ENCODE measurements at regions not wholly inside any gene's neighbourhood (a gene's known extent, or its start where the extent isn't known, plus 50 kb on each side); places are given as distances from the start of the nearest gene placed in this dataset.

GRCh38 chr15:31435261-31435911 is 108.8 kb downstream of the KLF13 start:
- no peaks in the 10 kb centered on the region for H3K27me3 ChIP-seq (replicated peaks; ENCODE audit: insufficient read depth)
- no peaks in the 10 kb centered on the region for H4K20me1 ChIP-seq (ENCODE audit: insufficient read depth)
- H3K27ac ChIP-seq = peak overlapping the region; percentile 96
- no peak for TF ChIP-seq EZH2phosphoT487 (IDR thresholded peaks at IDR 0.05; ENCODE audit: insufficient read depth, low read depth)
- TF ChIP-seq EZH2 (IDR thresholded peaks at IDR 0.05; ENCODE audit: insufficient read depth, poor library complexity, severe bottlenecking) = no peak
- H3K79me2 ChIP-seq (ENCODE audit: insufficient read depth) = no peaks in the 10 kb centered on the region
- H3F3A ChIP-seq (ENCODE audit: insufficient read depth) = peaks cover 23% of the 10 kb centered on the region
- no peaks in the 10 kb centered on the region for H3K9me3 ChIP-seq (ENCODE audit: low read depth)
- in situ Hi-C loops (cut with MboI) = no loop called here
- H3K9me2 ChIP-seq (ENCODE audit: insufficient read depth) = no peaks in the 10 kb centered on the region
- WGBS, 2 experiments (ENCODE audit: low coverage in 1 of 2, low lambda C conversion rate in 2 of 2, missing lambda C conversion rate in 2 of 2) = 4 to 7% methylated on average over 15 of the region's 15 CpGs
- peak overlapping the region; percentile 88 for H3K4me2 ChIP-seq (ENCODE audit: unreplicated experiment)
- peak overlapping the region; percentile 85 for H3K9ac ChIP-seq
- DNase-seq = peak; percentile 87
- peak overlapping the region; percentile 49 for H2AFZ ChIP-seq
- no peaks in the 10 kb centered on the region for H3K36me3 ChIP-seq (ENCODE audit: low read depth)
- H3K4me1 ChIP-seq (ENCODE audit: insufficient read depth) = peaks cover 28% of the 10 kb centered on the region
- peak overlapping the region; percentile 62 for H3K4me3 ChIP-seq

- Histone ChIP-seq H3K27ac (peak overlapping the region; percentile 96), H3F3A (ENCODE audit: insufficient read depth) (peaks cover 23% of the 10 kb centered on the region), H3K79me2 (ENCODE audit: insufficient read depth) (no peaks in the 10 kb centered on the region), H3K9me2 (ENCODE audit: insufficient read depth) (no peaks in the 10 kb centered on the region), H3K27me3 (replicated peaks; ENCODE audit: insufficient read depth) (no peaks in the 10 kb centered on the region), H3K4me1 (ENCODE audit: insufficient read depth) (peaks cover 28% of the 10 kb centered on the region), H3K9ac (peak overlapping the region; percentile 85), H3K9me3 (ENCODE audit: low read depth) (no peaks in the 10 kb centered on the region), H2AFZ (peak overlapping the region; percentile 49), H4K20me1 (ENCODE audit: insufficient read depth) (no peaks in the 10 kb centered on the region), H3K4me3 (no peak overlapping the region), H3K4me2 (ENCODE audit: unreplicated experiment) (peak overlapping the region; percentile 88), H3K36me3 (ENCODE audit: low read depth) (no peaks in the 10 kb centered on the region)
- TF ChIP-seq EZH2phosphoT487 (IDR thresholded peaks at IDR 0.05; ENCODE audit: insufficient read depth, low read depth) = no peak
- TF ChIP-seq EZH2 (IDR thresholded peaks at IDR 0.05; ENCODE audit: insufficient read depth, poor library complexity, severe bottlenecking) = no peak
- in situ Hi-C loops (cut with MboI) = no loop called here
- DNase-seq = peak; percentile 87
- 55 to 63% methylated on average over 11 to 14 of the region's 14 CpGs for WGBS, 2 experiments (ENCODE audit: low coverage in 1 of 2, low lambda C conversion rate in 2 of 2, missing lambda C conversion rate in 2 of 2)
These were observed 109.4 kb downstream of the KLF13 start for GRCh38 chr15:31435912-31436628.

- Histone ChIP-seq H3F3A (ENCODE audit: insufficient read depth) (peaks cover 38% of the 10 kb centered on the region), H3K79me2 (ENCODE audit: insufficient read depth) (no peaks in the 10 kb centered on the region), H3K4me2 (ENCODE audit: unreplicated experiment) (no peak overlapping the region), H3K4me3 (no peak overlapping the region), H3K9ac (no peak overlapping the region), H3K4me1 (ENCODE audit: insufficient read depth) (peaks cover 43% of the 10 kb centered on the region), H2AFZ (no peak overlapping the region), H3K27me3 (replicated peaks; ENCODE audit: insufficient read depth) (no peaks in the 10 kb centered on the region), H3K9me3 (ENCODE audit: low read depth) (no peaks in the 10 kb centered on the region), H3K36me3 (ENCODE audit: low read depth) (no peaks in the 10 kb centered on the region), H4K20me1 (ENCODE audit: insufficient read depth) (no peaks in the 10 kb centered on the region), H3K9me2 (ENCODE audit: insufficient read depth) (no peaks in the 10 kb centered on the region), H3K27ac (no peak overlapping the region)
- no peak for DNase-seq
- in situ Hi-C loops (cut with MboI) = no loop called here
- 91 to 94% methylated on average over 6 of the region's 6 CpGs for WGBS, 2 experiments (ENCODE audit: low coverage in 1 of 2, low lambda C conversion rate in 2 of 2, missing lambda C conversion rate in 2 of 2)
- TF ChIP-seq EZH2 (IDR thresholded peaks at IDR 0.05; ENCODE audit: insufficient read depth, poor library complexity, severe bottlenecking) (no peak), EZH2phosphoT487 (IDR thresholded peaks at IDR 0.05; ENCODE audit: insufficient read depth, low read depth) (no peak)
These were observed 111.1 kb downstream of the KLF13 start for GRCh38 chr15:31437686-31438085.

GRCh38 chr15:31438601-31439265 is 112.1 kb downstream of the KLF13 start:
- H3F3A ChIP-seq (ENCODE audit: insufficient read depth) = peaks cover 39% of the 10 kb centered on the region
- H3K9me3 ChIP-seq (ENCODE audit: low read depth) = no peaks in the 10 kb centered on the region
- no peak for DNase-seq
- no peak for TF ChIP-seq EZH2phosphoT487 (IDR thresholded peaks at IDR 0.05; ENCODE audit: insufficient read depth, low read depth)
- no peak for TF ChIP-seq EZH2 (IDR thresholded peaks at IDR 0.05; ENCODE audit: insufficient read depth, poor library complexity, severe bottlenecking)
- H3K9ac ChIP-seq = no peak overlapping the region
- no peaks in the 10 kb centered on the region for H3K27me3 ChIP-seq (replicated peaks; ENCODE audit: insufficient read depth)
- H3K4me3 ChIP-seq = no peak overlapping the region
- no peaks in the 10 kb centered on the region for H3K79me2 ChIP-seq (ENCODE audit: insufficient read depth)
- 92 to 96% methylated on average over 10 of the region's 10 CpGs for WGBS, 2 experiments (ENCODE audit: low coverage in 1 of 2, low lambda C conversion rate in 2 of 2, missing lambda C conversion rate in 2 of 2)
- no peaks in the 10 kb centered on the region for H3K36me3 ChIP-seq (ENCODE audit: low read depth)
- peaks cover 42% of the 10 kb centered on the region for H3K4me1 ChIP-seq (ENCODE audit: insufficient read depth)
- no peak overlapping the region for H3K4me2 ChIP-seq (ENCODE audit: unreplicated experiment)
- in situ Hi-C loops (cut with MboI) = no loop called here
- H3K27ac ChIP-seq = no peak overlapping the region
- no peaks in the 10 kb centered on the region for H4K20me1 ChIP-seq (ENCODE audit: insufficient read depth)
- H3K9me2 ChIP-seq (ENCODE audit: insufficient read depth) = no peaks in the 10 kb centered on the region
- no peak overlapping the region for H2AFZ ChIP-seq

Measured in GM23248 (cell line).